CD4-positive, alpha-beta T cell (primary cell): ENCODE measurements at regions not wholly inside any gene's neighbourhood (a gene's known extent, or its start where the extent isn't known, plus 50 kb on each side); places are given as distances from the start of the nearest gene placed in this dataset.

Source experiments
- ATAC-seq: fragments of 200-7000 bp; cut with Tn5 transposase; one replicate; pipeline ENCODE4 v1.10.0; 2022; ENCODE audit warnings: mild to moderate bottlenecking; ENCODE audit not compliant: poor library complexity
- CTCF ChIA-PET: fragments of 350-600 bp; sonication (Branson Sonifier 250); formaldehyde crosslinking; loops from one replicate; lab custom pipeline; 2021; ENCODE audit warnings: antibody characterized with exemption, inconsistent platforms; lab: Charles Lee
- POLR2A ChIA-PET: fragments of 350-600 bp; sonication (Branson Sonifier 250); formaldehyde crosslinking; loops from one replicate; lab custom pipeline; 2021; ENCODE audit warnings: antibody characterized with exemption, inconsistent platforms; lab: Charles Lee
- DNase-seq, 14 experiments: peaks; one replicate each; pipeline ENCODE4 v3.0.0-alpha.2; 2013 to 2020; ENCODE audit warnings: mixed read lengths in 2 of 14
- H3K27ac ChIP-seq, 2 donors: one replicate each; pipeline versions ENCODE4 v1.5.1 to v1.7.0; 2013; ENCODE audit warnings: low read length in 2 of 2, low read depth in 1 of 2, mild to moderate bottlenecking in 1 of 2
- H3K27me3 ChIP-seq, 2 experiments: 1 replicate in 1 of 2; 2 replicates in 1 of 2; pipeline versions ENCODE4 v1.6.1 to v1.7.0; 2013; ENCODE audit warnings: low read length in 2 of 2, control low read depth in 1 of 2, mild to moderate bottlenecking in 1 of 2, moderate library complexity in 1 of 2; ENCODE audit not compliant: insufficient read depth in 2 of 2, control insufficient read depth in 1 of 2
- H3K36me3 ChIP-seq: one replicate; pipeline ENCODE4 v1.6.1; 2013; ENCODE audit warnings: low read length, control low read depth; ENCODE audit not compliant: insufficient read depth
- H3K4me1 ChIP-seq: one replicate; pipeline ENCODE4 v1.6.1; 2013; ENCODE audit warnings: low read length, control low read depth; ENCODE audit not compliant: insufficient read depth
- H3K4me3 ChIP-seq: one replicate; pipeline ENCODE4 v1.5.1; 2013; ENCODE audit warnings: mild to moderate bottlenecking, low read length, moderate library complexity
- H3K9me3 ChIP-seq, 2 experiments: 1 replicate in 1 of 2; 2 replicates in 1 of 2; pipeline versions ENCODE4 v1.6.1 to v1.7.0; 2013; ENCODE audit warnings: low read length in 2 of 2, mild to moderate bottlenecking in 2 of 2, control low read depth in 1 of 2, moderate library complexity in 1 of 2; ENCODE audit not compliant: control insufficient read depth in 1 of 2, insufficient read depth in 1 of 2
- H3K27ac Mint-ChIP-seq: one replicate; pipeline ENCODE4 v1.8.0; 2020; ENCODE audit warnings: mixed read lengths
- H3K27me3 Mint-ChIP-seq: one replicate; pipeline ENCODE4 v1.8.0; 2021; ENCODE audit warnings: mixed read lengths
- H3K36me3 Mint-ChIP-seq: one replicate; pipeline ENCODE4 v1.8.0; 2021; ENCODE audit warnings: low read depth, mixed read lengths
- H3K4me1 Mint-ChIP-seq: one replicate; pipeline ENCODE4 v1.8.0; 2021; ENCODE audit warnings: low read depth, mixed read lengths
- H3K4me3 Mint-ChIP-seq: one replicate; pipeline ENCODE4 v1.8.0; 2020; ENCODE audit warnings: mild to moderate bottlenecking, mixed read lengths
- H3K9me3 Mint-ChIP-seq: one replicate; pipeline ENCODE4 v1.8.0; 2020; ENCODE audit warnings: mixed read lengths
- CTCF ChIP-seq: fragments of 200-600 bp; IDR thresholded peaks from one replicate; pipeline ENCODE4 v1.8.0; 2022; ENCODE audit warnings: antibody characterized with exemption, mild to moderate bottlenecking
- intact Hi-C, 2 experiments: fragments of 100-400 bp; cut with DNase I in 1 of 2; cut with micrococcal nuclease in 1 of 2; formaldehyde crosslinking; loops; one replicate each; pipeline versions ENCODE4 v1.15.1 to v1.9.0; 2023 to 2025; cut with DNase I, micrococcal nuclease

- no peak overlapping the region for H3K27ac Mint-ChIP-seq
- H3K27ac ChIP-seq = no peak overlapping the region
- ChIA-PET POLR2A (no interaction called here), CTCF (no interaction called here)
- no peaks in the 10 kb centered on the region for H3K9me3 Mint-ChIP-seq
- H3K27me3 Mint-ChIP-seq = no peaks in the 10 kb centered on the region
- peak in 9 of 14 experiments; percentile 1 to 51 (median 11) for DNase-seq
- H3K36me3 Mint-ChIP-seq = no peaks in the 10 kb centered on the region
- no peaks in the 10 kb centered on the region for H3K27me3 ChIP-seq
- no peak overlapping the region for H3K4me3 ChIP-seq
- no peaks in the 10 kb centered on the region for H3K4me1 Mint-ChIP-seq
- no peak overlapping the region for H3K4me3 Mint-ChIP-seq
- H3K9me3 ChIP-seq = no peaks in the 10 kb centered on the region
- intact Hi-C loops = no loop called here
- H3K4me1 ChIP-seq = no peaks in the 10 kb centered on the region
- no peaks in the 10 kb centered on the region for H3K36me3 ChIP-seq
- no peak for ATAC-seq
- no peak for TF ChIP-seq CTCF
Measured at GRCh38 chr12:94710933-94711332, 60.6 kb upstream of the TMCC3 start.

- CTCF ChIA-PET = no interaction called here
- Histone ChIP-seq H3K4me3 (no peak overlapping the region), H3K36me3 (no peaks in the 10 kb centered on the region), H3K4me1 (no peaks in the 10 kb centered on the region), H3K27me3 (no peaks in the 10 kb centered on the region), H3K9me3 (no peaks in the 10 kb centered on the region), H3K27ac (no peak overlapping the region)
- no peak for ATAC-seq
- Mint-ChIP-seq H3K36me3 (no peaks in the 10 kb centered on the region), H3K4me3 (no peak overlapping the region), H3K27me3 (no peaks in the 10 kb centered on the region), H3K4me1 (no peaks in the 10 kb centered on the region), H3K9me3 (no peaks in the 10 kb centered on the region), H3K27ac (no peak overlapping the region)
- intact Hi-C loops = loop anchor here in 1 of 2 experiments (5.0 to 10.0 kb wide), 2 partner anchors 274 to 827 kb away; no protein-coding TSS in a partner anchor
- DNase-seq = no peak
- no peak for TF ChIP-seq CTCF
- POLR2A ChIA-PET = no interaction called here
Measured at GRCh38 chr12:94707892-94708291, 57.5 kb upstream of the TMCC3 start.

GRCh38 chr12:94707036-94707435 lies 56.7 kb upstream of the TMCC3 start:
- intact Hi-C loops = loop anchor here in 1 of 2 experiments (5.0 to 10.0 kb wide), 2 partner anchors 275 to 828 kb away; no protein-coding TSS in a partner anchor
- H3K9me3 ChIP-seq = no peaks in the 10 kb centered on the region
- Mint-ChIP-seq H3K4me3 (no peak overlapping the region), H3K4me1 (no peaks in the 10 kb centered on the region), H3K9me3 (no peaks in the 10 kb centered on the region), H3K27me3 (peaks cover 2% of the 10 kb centered on the region), H3K36me3 (no peaks in the 10 kb centered on the region), H3K27ac (no peak overlapping the region)
- no peak for DNase-seq
- ChIA-PET POLR2A (no interaction called here), CTCF (no interaction called here)
- no peak overlapping the region for H3K4me3 ChIP-seq
- ATAC-seq = no peak
- no peak for TF ChIP-seq CTCF
- H3K27ac ChIP-seq = no peak overlapping the region
- no peaks in the 10 kb centered on the region for H3K36me3 ChIP-seq
- no peaks in the 10 kb centered on the region for H3K27me3 ChIP-seq
- H3K4me1 ChIP-seq = no peaks in the 10 kb centered on the region
